Hepatic stellate cell (primary cell): ENCODE measurements at regions not wholly inside any gene's neighbourhood (a gene's known extent, or its start where the extent isn't known, plus 50 kb on each side); places are given as distances from the start of the nearest gene placed in this dataset.
"Not testable (repeated sequence)": the region's sequence is repeated elsewhere in the genome, so short reads cannot be mapped to it uniquely, and the experiment has no call there.

ENCODE experiments used
- DNase-seq: peaks from one replicate; pipeline ENCODE4 v3.0.0; 2011; ENCODE audit warnings: low spot score

GRCh38 chr9:30140407-30140806 is 2244.0 kb upstream of the ACO1 start:
- DNase-seq = no peak

- DNase-seq = no peak
Observed at GRCh38 chr9:30160570-30160969, 2223.9 kb upstream of the ACO1 start.

GRCh38 chr9:30172206-30172605 is 2212.2 kb upstream of the ACO1 start:
- DNase-seq = no peak

GRCh38 chr9:30178610-30179009 is 2205.8 kb upstream of the ACO1 start:
- DNase-seq = no peak

GRCh38 chr9:30193421-30193820 is 2191.0 kb upstream of the ACO1 start:
- DNase-seq = no peak

- no peak for DNase-seq
Observed at GRCh38 chr9:30196941-30197340, 2187.5 kb upstream of the ACO1 start.

- DNase-seq = no peak
Observed at GRCh38 chr9:30197453-30197852, 2187.0 kb upstream of the ACO1 start.

- no peak for DNase-seq
Observed at GRCh38 chr9:30197954-30198353, 2186.5 kb upstream of the ACO1 start.

- no peak for DNase-seq
Observed at GRCh38 chr9:30198463-30199309, 2185.8 kb upstream of the ACO1 start.

- DNase-seq = no peak
Observed at GRCh38 chr9:30201024-30201423, 2183.4 kb upstream of the ACO1 start.

- no peak for DNase-seq
Observed at GRCh38 chr9:30235068-30235467, 2149.4 kb upstream of the ACO1 start.

GRCh38 chr9:30235564-30235963 is 2148.9 kb upstream of the ACO1 start:
- DNase-seq = no peak

GRCh38 chr9:30239878-30240277 is 2144.6 kb upstream of the ACO1 start:
- DNase-seq = no peak

GRCh38 chr9:30243467-30243866 is 2141.0 kb upstream of the ACO1 start:
- DNase-seq = no peak

GRCh38 chr9:30244877-30245276 is 2139.6 kb upstream of the ACO1 start:
- DNase-seq = no peak

GRCh38 chr9:30250872-30251271 is 2133.6 kb upstream of the ACO1 start:
- DNase-seq = no peak

- DNase-seq = no peak
Observed at GRCh38 chr9:30258094-30258493, 2126.3 kb upstream of the ACO1 start.

GRCh38 chr9:30280229-30280900 is 2104.1 kb upstream of the ACO1 start:
- DNase-seq = no peak

GRCh38 chr9:30289435-30289834 is 2095.0 kb upstream of the ACO1 start:
- DNase-seq = no peak

- DNase-seq = not testable (repeated sequence)
Observed at GRCh38 chr9:30292026-30292425, 2092.4 kb upstream of the ACO1 start.

GRCh38 chr9:30293231-30293630 is 2091.2 kb upstream of the ACO1 start:
- DNase-seq = no peak

GRCh38 chr9:30299126-30299780 is 2085.2 kb upstream of the ACO1 start:
- DNase-seq = no peak
